HCT116 (cell line): ENCODE measurements at regions not wholly inside any gene's neighbourhood (a gene's known extent, or its start where the extent isn't known, plus 50 kb on each side); places are given as distances from the start of the nearest gene placed in this dataset.

Experiments
- ATAC-seq: fragments of 200-7000 bp; cut with Tn5 transposase; 2 replicates; pipeline ENCODE4 v1.9.1; 2020; ENCODE audit warnings: mild to moderate bottlenecking, moderate library complexity
- BruUV-seq: library from RNA; stranded (reverse); fragments of 400-500 nt; replicated peaks from 2 replicates; lab custom pipeline; 2021; lab: Mats Ljungman, UMichigan
- CTCF ChIA-PET: fragments of 300-600 bp; sonication (Branson Sonifier 250); formaldehyde crosslinking; loops from one replicate; lab custom pipeline; 2021; ENCODE audit warnings: antibody characterized with exemption; lab: Charles Lee
- POLR2A ChIA-PET: fragments of 300-600, 350-600 bp; sonication (Branson Sonifier 250); formaldehyde crosslinking; loops from one replicate; lab custom pipeline; 2021; ENCODE audit warnings: antibody characterized with exemption; lab: Charles Lee
- RAD21 ChIA-PET, 2 experiments: fragments of 300-600 bp; sonication (Branson Sonifier 250); formaldehyde crosslinking; loops; one replicate each; lab custom pipeline; 2023; ENCODE audit warnings: low total read pairs in 2 of 2; ENCODE audit not compliant: uncharacterized antibody in 2 of 2, unreplicated experiment in 2 of 2, low non-redundant PET in 1 of 2; lab: Charles Lee
- DNase-seq: peaks from one replicate; pipeline ENCODE4 v3.0.0-alpha.2; 2010; ENCODE audit warnings: low read depth, low spot score
- H2AFZ ChIP-seq: fragments of 200-600 bp; shearing (Covaris generic), sonication (generic); 2 replicates; pipeline ENCODE4 v1.6.1; 2017; ENCODE audit warnings: low read depth, mixed run types, mixed read lengths, antibody characterized with exemption, low read length; ENCODE audit not compliant: poor library complexity, severe bottlenecking
- H3K27ac ChIP-seq: 2 replicates; pipeline ENCODE4 v1.5.1; 2012; ENCODE audit warnings: low read depth, low read length
- H3K27me3 ChIP-seq: fragments of 200-600 bp; sonication (generic); 2 replicates; pipeline ENCODE4 v1.6.1; 2016; ENCODE audit warnings: mixed run types, low read length, mixed read lengths; ENCODE audit not compliant: insufficient read depth
- H3K36me3 ChIP-seq, 2 experiments: fragments of 200-500 bp in 1 of 2; fragments of 200-600 bp in 1 of 2; sonication (Bioruptor generic) in 1 of 2; sonication (generic) in 1 of 2; 2 replicates each; pipeline versions ENCODE4 v1.5.1 to v1.6.1; 2014 to 2016; ENCODE audit warnings: low read length in 2 of 2, inconsistent platforms in 1 of 2, mixed read lengths in 1 of 2, mixed run types in 1 of 2; ENCODE audit not compliant: insufficient read depth in 2 of 2, control insufficient read depth in 1 of 2
- H3K4me1 ChIP-seq, 2 experiments: fragments of 200-600 bp in 1 of 2; sonication (generic) in 1 of 2; 2 replicates each; pipeline versions ENCODE4 v1.5.1 to v1.6.1; 2012 to 2017; ENCODE audit warnings: low read length in 2 of 2, inconsistent platforms in 1 of 2, mild to moderate bottlenecking in 1 of 2, mixed read lengths in 1 of 2, mixed run types in 1 of 2, moderate library complexity in 1 of 2; ENCODE audit not compliant: insufficient read depth in 2 of 2, control insufficient read depth in 1 of 2
- H3K4me2 ChIP-seq: fragments of 200-600 bp; sonication (generic); 2 replicates; pipeline ENCODE4 v1.6.1; 2017; ENCODE audit warnings: mixed run types, low read length, mixed read lengths
- H3K4me3 ChIP-seq, 2 experiments: fragments of 200-600 bp in 1 of 2; sonication (generic) in 1 of 2; replicated peaks in 1 of 2; 2 replicates each; pipeline ENCODE4 v1.5.1; 2011 to 2016; ENCODE audit warnings: low read length in 2 of 2, control low read depth in 1 of 2, low read depth in 1 of 2, mild to moderate bottlenecking in 1 of 2, mixed read lengths in 1 of 2, mixed run types in 1 of 2
- H3K79me2 ChIP-seq: fragments of 200-600 bp; sonication (generic); 2 replicates; pipeline ENCODE4 v1.6.1; 2017; ENCODE audit warnings: mild to moderate bottlenecking, mixed run types, low read length, moderate library complexity, mixed read lengths; ENCODE audit not compliant: insufficient read depth
- H3K9ac ChIP-seq: fragments of 200-600 bp; sonication (generic); 2 replicates; pipeline ENCODE4 v1.6.1; 2016; ENCODE audit warnings: low read length, mixed read lengths
- H3K9me2 ChIP-seq: fragments of 200-600 bp; sonication (generic), shearing (Covaris generic); 2 replicates; pipeline ENCODE4 v1.6.1; 2017; ENCODE audit warnings: mixed run types, mild to moderate bottlenecking, moderate library complexity; ENCODE audit not compliant: insufficient read depth
- H3K9me3 ChIP-seq, 2 experiments: fragments of 200-500 bp in 1 of 2; fragments of 200-600 bp in 1 of 2; sonication (Bioruptor generic) in 1 of 2; sonication (generic) in 1 of 2; 2 replicates each; pipeline ENCODE4 v1.6.1; 2014 to 2017; ENCODE audit warnings: low read length in 2 of 2, mixed read lengths in 2 of 2, inconsistent platforms in 1 of 2, low read depth in 1 of 2, mild to moderate bottlenecking in 1 of 2, mixed run types in 1 of 2, moderate library complexity in 1 of 2; ENCODE audit not compliant: control insufficient read depth in 1 of 2, insufficient read depth in 1 of 2
- H4K20me1 ChIP-seq: fragments of 200-600 bp; sonication (generic), shearing (Covaris generic); 2 replicates; pipeline ENCODE4 v1.6.1; 2017; ENCODE audit warnings: mixed run types, mild to moderate bottlenecking, moderate library complexity; ENCODE audit not compliant: insufficient read depth
- EZH2phosphoT487 ChIP-seq: fragments of 200-600 bp; IDR thresholded peaks from 2 replicates; pipeline ENCODE4 v1.6.1; 2018; ENCODE audit warnings: antibody characterized with exemption, borderline replicate concordance
- FOSL1 ChIP-seq: IDR thresholded peaks from 2 replicates; pipeline ENCODE4 v1.6.1; 2012; ENCODE audit warnings: low read depth
- RAD21 ChIP-seq: IDR thresholded peaks from 2 replicates; pipeline ENCODE4 v1.6.1; 2012; ENCODE audit warnings: low read depth, mild to moderate bottlenecking
- ZNF274 ChIP-seq: fragments of 200-500 bp; sonication (Bioruptor generic); IDR thresholded peaks from 2 replicates; pipeline ENCODE4 v1.6.1; 2014; ENCODE audit warnings: mild to moderate bottlenecking, low read depth, low read length, inconsistent platforms
- intact Hi-C: fragments of 100-400 bp; cut with micrococcal nuclease; formaldehyde crosslinking; loops from 2 replicates; pipeline ENCODE4 v1.10.0; 2022
- TF ChIP-seq, protein P1 (sequence below), 3 experiments: fragments of 200-600 bp in 1 of 3; sonication (generic) in 1 of 3; IDR thresholded peaks in 2 of 3; conservative IDR thresholded peaks in 1 of 3; 2 replicates each; pipeline ENCODE4 v1.5.1; 2012 to 2017; ENCODE audit warnings: low read depth in 2 of 3, low read length in 2 of 3, antibody characterized with exemption in 1 of 3, borderline replicate concordance in 1 of 3, control low read depth in 1 of 3, mild to moderate bottlenecking in 1 of 3, mixed read lengths in 1 of 3, mixed run types in 1 of 3, moderate library complexity in 1 of 3; ENCODE audit not compliant: insufficient read depth in 1 of 3

DNA sequence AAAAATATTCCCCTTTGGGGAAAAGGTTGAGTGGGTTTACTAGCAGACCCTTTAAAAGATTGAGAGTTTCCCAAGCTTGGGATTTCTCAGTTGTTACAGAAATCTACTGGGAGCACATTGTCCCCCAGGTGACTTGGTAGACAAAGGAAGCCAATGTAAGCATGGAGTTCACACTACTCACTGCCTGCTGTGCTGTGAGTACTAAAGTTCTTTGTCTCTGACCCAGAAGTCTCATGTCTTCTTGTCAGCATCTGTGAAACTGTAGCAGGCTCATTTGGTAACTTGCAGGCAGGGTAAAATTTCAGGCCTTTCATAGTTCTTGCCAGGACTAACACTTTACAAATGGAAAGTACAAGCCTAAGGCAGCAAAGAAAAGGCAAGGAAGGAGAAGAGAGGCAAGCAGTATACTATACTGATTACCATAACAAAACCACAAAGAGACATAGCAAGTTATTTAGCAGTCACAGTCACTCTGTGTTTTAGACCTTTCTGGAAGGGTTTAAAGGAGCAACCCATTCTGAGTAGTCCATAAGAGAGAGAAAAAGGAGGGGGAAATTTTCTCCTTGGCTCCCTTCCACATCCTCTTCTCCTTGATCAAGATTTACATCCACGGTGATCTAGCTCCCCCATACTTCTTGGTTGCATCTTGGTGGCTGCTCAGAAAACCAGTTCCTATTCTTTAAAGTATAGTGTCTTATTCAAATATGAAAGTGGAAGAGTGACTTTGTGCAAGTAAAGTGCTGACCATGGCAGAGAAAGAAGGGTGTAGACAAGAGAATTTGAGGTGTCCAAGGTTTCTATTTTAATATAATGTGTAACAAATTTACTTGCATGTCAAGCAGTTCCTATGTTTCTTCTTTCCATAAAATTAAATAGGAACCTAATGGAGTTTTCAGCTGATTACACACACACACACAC lies 160.0 kb upstream of the PDE5A start (continued):
- TF ChIP-seq, protein P1, sequence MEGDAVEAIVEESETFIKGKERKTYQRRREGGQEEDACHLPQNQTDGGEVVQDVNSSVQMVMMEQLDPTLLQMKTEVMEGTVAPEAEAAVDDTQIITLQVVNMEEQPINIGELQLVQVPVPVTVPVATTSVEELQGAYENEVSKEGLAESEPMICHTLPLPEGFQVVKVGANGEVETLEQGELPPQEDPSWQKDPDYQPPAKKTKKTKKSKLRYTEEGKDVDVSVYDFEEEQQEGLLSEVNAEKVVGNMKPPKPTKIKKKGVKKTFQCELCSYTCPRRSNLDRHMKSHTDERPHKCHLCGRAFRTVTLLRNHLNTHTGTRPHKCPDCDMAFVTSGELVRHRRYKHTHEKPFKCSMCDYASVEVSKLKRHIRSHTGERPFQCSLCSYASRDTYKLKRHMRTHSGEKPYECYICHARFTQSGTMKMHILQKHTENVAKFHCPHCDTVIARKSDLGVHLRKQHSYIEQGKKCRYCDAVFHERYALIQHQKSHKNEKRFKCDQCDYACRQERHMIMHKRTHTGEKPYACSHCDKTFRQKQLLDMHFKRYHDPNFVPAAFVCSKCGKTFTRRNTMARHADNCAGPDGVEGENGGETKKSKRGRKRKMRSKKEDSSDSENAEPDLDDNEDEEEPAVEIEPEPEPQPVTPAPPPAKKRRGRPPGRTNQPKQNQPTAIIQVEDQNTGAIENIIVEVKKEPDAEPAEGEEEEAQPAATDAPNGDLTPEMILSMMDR (IDR thresholded peaks at IDR 0.05 in 2 of 3, conservative IDR thresholded peaks at IDR 0.05 in 1 of 3; ENCODE audit: borderline replicate concordance in 1 of 3, insufficient read depth in 1 of 3, low read depth in 2 of 3, low read length in 2 of 3): no peak
- TF ChIP-seq FOSL1 (no peak), EZH2phosphoT487 (no peak)

DNA sequence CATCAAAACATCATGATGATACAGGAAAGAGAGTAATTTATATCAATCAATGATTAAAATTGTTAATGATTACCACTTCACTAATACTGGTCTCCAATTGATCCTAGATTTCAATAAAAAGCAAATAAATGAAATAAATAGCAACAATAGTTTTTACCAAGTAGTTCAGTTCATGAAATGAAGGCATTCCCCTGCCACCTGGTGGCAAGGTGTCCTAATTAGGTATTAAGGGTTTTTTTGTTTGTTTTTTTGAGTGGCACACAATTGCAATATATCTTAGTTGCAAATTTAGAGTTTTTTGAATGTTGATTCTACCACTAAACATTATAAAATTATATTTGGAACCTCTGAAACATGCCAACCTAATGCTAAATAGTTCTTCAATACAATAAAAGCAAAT lies 157.4 kb upstream of the PDE5A start:
- TF ChIP-seq, protein P1 (IDR thresholded peaks at IDR 0.05 in 2 of 3, conservative IDR thresholded peaks at IDR 0.05 in 1 of 3; ENCODE audit: borderline replicate concordance in 1 of 3, insufficient read depth in 1 of 3, low read depth in 2 of 3, low read length in 2 of 3): peak; percentile 38 to 55 (median 55); a peak in 5 of 6 replicates
- TF ChIP-seq RAD21: peak; percentile 72
- no peak for TF ChIP-seq ZNF274
- TF ChIP-seq, all 23 proteins: peak for 2
- Histone ChIP-seq H3K4me3 (no peak overlapping the region), H3K9ac (no peak overlapping the region), H3K27ac (no peak overlapping the region), H4K20me1 (no peaks in the 10 kb centered on the region), H3K79me2 (no peaks in the 10 kb centered on the region), H3K9me2 (no peaks in the 10 kb centered on the region), H3K4me2 (no peak overlapping the region), H3K4me1 (no peaks in the 10 kb centered on the region), H3K27me3 (no peaks in the 10 kb centered on the region), H3K9me3 (no peaks in the 10 kb centered on the region), H2AFZ (no peak overlapping the region), H3K36me3 (no peaks in the 10 kb centered on the region)
- peak; percentile 13 for DNase-seq
- BruUV-seq: no TSS peak
- POLR2A ChIA-PET: no interaction called here
- intact Hi-C loops: loop anchor here (1.0 to 5.0 kb wide), 4 partner anchors 157 to 804 kb away; partner anchors contain the start of gene PDE5A
- CTCF ChIA-PET: interaction anchor here (3.0 kb wide), 1 partner anchor 157 kb away, joined by 19 read pairs; the partner anchor contains the start of gene PDE5A
- RAD21 ChIA-PET: no interaction called here
- no peak for ATAC-seq
